ENCODE measurements at regions not wholly inside any gene's neighbourhood (a gene's known extent, or its start where the extent isn't known, plus 50 kb on each side); places are given as distances from the start of the nearest gene placed in this dataset.

- Histone ChIP-seq H3K27ac (no peak overlapping the region), H3K36me3 (no peaks in the 10 kb centered on the region), H3K4me3 (no peak overlapping the region), H3K9me3 (no peaks in the 10 kb centered on the region), H3K4me1 (no peaks in the 10 kb centered on the region), H3K27me3 (no peaks in the 10 kb centered on the region)
- 73 to 78% methylated on average over 1 of the region's 1 CpG for whole genome bisulfite sequencing, 2 donors
- TF ChIP-seq, protein P1, sequence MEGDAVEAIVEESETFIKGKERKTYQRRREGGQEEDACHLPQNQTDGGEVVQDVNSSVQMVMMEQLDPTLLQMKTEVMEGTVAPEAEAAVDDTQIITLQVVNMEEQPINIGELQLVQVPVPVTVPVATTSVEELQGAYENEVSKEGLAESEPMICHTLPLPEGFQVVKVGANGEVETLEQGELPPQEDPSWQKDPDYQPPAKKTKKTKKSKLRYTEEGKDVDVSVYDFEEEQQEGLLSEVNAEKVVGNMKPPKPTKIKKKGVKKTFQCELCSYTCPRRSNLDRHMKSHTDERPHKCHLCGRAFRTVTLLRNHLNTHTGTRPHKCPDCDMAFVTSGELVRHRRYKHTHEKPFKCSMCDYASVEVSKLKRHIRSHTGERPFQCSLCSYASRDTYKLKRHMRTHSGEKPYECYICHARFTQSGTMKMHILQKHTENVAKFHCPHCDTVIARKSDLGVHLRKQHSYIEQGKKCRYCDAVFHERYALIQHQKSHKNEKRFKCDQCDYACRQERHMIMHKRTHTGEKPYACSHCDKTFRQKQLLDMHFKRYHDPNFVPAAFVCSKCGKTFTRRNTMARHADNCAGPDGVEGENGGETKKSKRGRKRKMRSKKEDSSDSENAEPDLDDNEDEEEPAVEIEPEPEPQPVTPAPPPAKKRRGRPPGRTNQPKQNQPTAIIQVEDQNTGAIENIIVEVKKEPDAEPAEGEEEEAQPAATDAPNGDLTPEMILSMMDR (IDR thresholded peaks at IDR 0.05), result no peak
- TF ChIP-seq POLR2A (IDR thresholded peaks at IDR 0.05), result no peak
- TF ChIP-seq EP300 (IDR thresholded peaks at IDR 0.05), result no peak
- no peak for DNase-seq (ENCODE audit: low spot score in 2 of 2)
Measured at GRCh38 chr13:73240193-73240592, 181.4 kb downstream of the KLF5 start.

DNA sequence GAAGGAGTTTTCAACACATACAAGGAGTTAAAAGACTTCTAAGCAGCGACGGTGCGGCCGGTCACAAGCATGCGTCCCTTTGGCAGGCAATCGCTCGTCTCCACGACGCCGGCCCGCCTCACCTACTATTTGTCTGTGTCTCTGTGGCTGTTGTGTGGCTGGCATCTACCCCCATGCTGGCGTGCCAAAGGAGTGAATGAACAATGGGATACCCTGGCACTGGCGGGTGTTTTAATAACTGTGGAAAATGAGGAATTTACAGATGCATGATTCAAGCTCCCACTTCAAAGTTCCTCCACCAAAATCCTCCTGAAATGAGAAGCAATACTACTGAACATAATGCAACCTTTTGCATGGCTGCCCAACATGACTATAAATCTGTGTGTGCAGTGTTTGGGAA, 176.6 kb downstream of the KLF5 start:
- no peaks in the 10 kb centered on the region for H3K9me3 ChIP-seq
- H3K27me3 ChIP-seq, result no peaks in the 10 kb centered on the region
- WGBS, 2 donors, result 68 to 70% methylated on average over 13 of the region's 13 CpGs
- no peak for DNase-seq (ENCODE audit: low spot score in 2 of 2)
- H3K4me3 ChIP-seq, result no peak overlapping the region
- no peaks in the 10 kb centered on the region for H3K4me1 ChIP-seq
- H3K36me3 ChIP-seq, result no peaks in the 10 kb centered on the region
- no peak overlapping the region for H3K27ac ChIP-seq
- TF ChIP-seq, protein P1 (IDR thresholded peaks at IDR 0.05), result no peak
- TF ChIP-seq EP300 (IDR thresholded peaks at IDR 0.05) (no peak), POLR2A (IDR thresholded peaks at IDR 0.05) (no peak)

- H3K4me3 ChIP-seq, result no peak overlapping the region
- no peaks in the 10 kb centered on the region for H3K27me3 ChIP-seq
- H3K27ac ChIP-seq, result no peak overlapping the region
- TF ChIP-seq, protein P1 (IDR thresholded peaks at IDR 0.05), result no peak
- TF ChIP-seq EP300 (IDR thresholded peaks at IDR 0.05) (no peak), POLR2A (IDR thresholded peaks at IDR 0.05) (no peak)
- no peak for DNase-seq (ENCODE audit: low spot score in 2 of 2)
- no peaks in the 10 kb centered on the region for H3K4me1 ChIP-seq
- WGBS, 2 donors, result 89 to 93% methylated on average over 4 of the region's 4 CpGs
- no peaks in the 10 kb centered on the region for H3K9me3 ChIP-seq
- no peaks in the 10 kb centered on the region for H3K36me3 ChIP-seq
Measured at GRCh38 chr13:73231471-73231870, 172.7 kb downstream of the KLF5 start.

DNA sequence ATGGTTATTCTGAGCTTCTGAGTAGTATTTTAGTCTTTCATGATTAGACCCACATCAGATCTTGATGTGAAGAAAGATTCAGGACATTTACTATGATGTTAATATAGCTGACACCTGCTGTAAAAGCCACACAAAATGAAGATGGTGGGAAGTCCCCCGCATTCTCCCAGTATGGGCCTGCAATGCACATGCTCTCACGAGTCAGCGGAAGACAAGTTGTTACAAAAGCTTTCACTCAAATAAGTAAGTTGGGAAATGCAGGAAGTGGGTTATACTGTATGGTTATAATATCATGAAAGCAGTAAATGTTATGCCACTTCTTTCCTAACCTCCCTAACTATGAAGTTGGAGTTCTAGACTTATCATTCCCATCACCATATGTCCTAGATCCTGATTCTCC, 171.9 kb downstream of the KLF5 start:
- Histone ChIP-seq H3K36me3 (no peaks in the 10 kb centered on the region), H3K4me1 (no peaks in the 10 kb centered on the region), H3K4me3 (no peak overlapping the region), H3K27me3 (no peaks in the 10 kb centered on the region), H3K9me3 (no peaks in the 10 kb centered on the region), H3K27ac (no peak overlapping the region)
- TF ChIP-seq, protein P1 (IDR thresholded peaks at IDR 0.05), result no peak
- no peak for TF ChIP-seq POLR2A (IDR thresholded peaks at IDR 0.05)
- no peak for TF ChIP-seq EP300 (IDR thresholded peaks at IDR 0.05)
- WGBS, 2 donors, result 81 to 86% methylated on average over 3 of the region's 3 CpGs
- DNase-seq (ENCODE audit: low spot score in 2 of 2), result no peak

GRCh38 chr13:73228546-73228945, 169.7 kb downstream of the KLF5 start:
- H3K27me3 ChIP-seq, result no peaks in the 10 kb centered on the region
- no peak overlapping the region for H3K4me3 ChIP-seq
- H3K4me1 ChIP-seq, result no peaks in the 10 kb centered on the region
- H3K27ac ChIP-seq, result no peak overlapping the region
- DNase-seq (ENCODE audit: low spot score in 2 of 2), result no peak
- TF ChIP-seq POLR2A (IDR thresholded peaks at IDR 0.05), result no peak
- TF ChIP-seq, protein P1 (IDR thresholded peaks at IDR 0.05), result peak in 1 of 5 experiments; percentile 17
- H3K36me3 ChIP-seq, result no peaks in the 10 kb centered on the region
- H3K9me3 ChIP-seq, result no peaks in the 10 kb centered on the region
